GM21529 (cell line): ENCODE measurements at regions not wholly inside any gene's neighbourhood (a gene's known extent, or its start where the extent isn't known, plus 50 kb on each side); places are given as distances from the start of the nearest gene placed in this dataset.
"Not testable (repeated sequence)": the region's sequence is repeated elsewhere in the genome, so short reads cannot be mapped to it uniquely, and the experiment has no call there.

Experiments
- ATAC-seq: cut with Tn5 transposase; IDR thresholded peaks from one replicate; pipeline ENCODE4 v1.9.1; 2021; ENCODE audit not compliant: unreplicated experiment

DNA sequence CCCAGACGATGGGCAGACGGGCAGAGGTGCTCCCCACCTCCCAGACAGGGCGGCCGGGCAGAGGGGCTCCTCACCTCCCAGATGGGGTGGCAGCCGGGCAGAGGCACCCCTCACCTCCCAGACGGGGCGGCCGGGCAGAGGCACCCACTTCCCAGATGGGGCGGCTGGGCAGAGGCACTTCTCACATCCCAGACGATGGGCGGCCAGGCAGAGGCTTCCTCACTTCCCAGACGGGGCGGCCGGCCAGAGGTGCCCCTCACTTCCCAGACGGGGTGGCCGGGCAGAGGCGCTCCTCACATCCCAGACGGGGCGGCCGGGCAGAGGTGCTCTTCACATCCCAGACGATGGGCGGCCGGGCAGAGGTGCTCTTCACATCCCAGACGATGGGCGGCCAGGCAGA lies 96.6 kb downstream of the ABCC12 start:
- not testable (repeated sequence) for ATAC-seq

- ATAC-seq = no peak
These were observed 98.7 kb downstream of the ABCC12 start for GRCh38 chr16:48057048-48057447.

DNA sequence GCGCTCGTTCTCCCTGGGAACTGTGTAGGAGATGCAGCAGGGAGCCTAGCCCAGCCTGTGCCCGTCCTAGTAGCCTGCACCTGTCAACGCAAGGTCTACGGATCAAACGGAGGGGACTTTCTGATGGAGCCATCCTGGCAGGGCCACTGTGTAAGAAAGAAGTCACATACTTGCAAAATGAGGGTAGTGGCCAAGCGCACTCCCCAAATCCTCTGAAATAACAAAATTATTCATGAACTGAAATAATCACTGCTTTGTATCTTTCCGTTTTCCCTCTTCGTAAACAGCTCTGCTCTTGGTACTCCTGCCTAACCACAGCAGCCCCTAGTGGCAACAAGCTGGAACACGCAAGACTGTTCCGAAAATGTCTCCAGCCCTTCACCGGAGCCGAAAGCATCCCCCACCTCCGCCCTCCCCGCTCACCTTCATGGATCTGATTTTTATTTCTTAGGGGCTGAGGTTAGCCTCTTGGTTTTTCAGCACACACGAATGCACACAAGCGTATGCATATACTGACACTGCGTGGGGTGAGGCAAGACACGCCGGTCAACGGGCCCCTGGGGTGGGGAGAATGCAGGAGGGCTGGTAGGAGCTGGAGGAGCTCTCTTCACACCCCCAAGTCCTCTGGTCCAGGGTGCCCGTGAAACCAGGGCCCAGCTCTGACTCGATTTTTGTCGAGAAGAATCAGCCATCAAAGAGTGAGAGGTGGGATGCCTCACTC lies 100.8 kb downstream of the ABCC12 start:
- ATAC-seq = peak; percentile 68

- ATAC-seq = no peak
These were observed 102.4 kb downstream of the ABCC12 start for GRCh38 chr16:48053418-48053745.

GRCh38 chr16:48052731-48053417 lies 102.9 kb downstream of the ABCC12 start:
- ATAC-seq = no peak

GRCh38 chr16:48050871-48051270 lies 104.9 kb downstream of the ABCC12 start:
- no peak for ATAC-seq

DNA sequence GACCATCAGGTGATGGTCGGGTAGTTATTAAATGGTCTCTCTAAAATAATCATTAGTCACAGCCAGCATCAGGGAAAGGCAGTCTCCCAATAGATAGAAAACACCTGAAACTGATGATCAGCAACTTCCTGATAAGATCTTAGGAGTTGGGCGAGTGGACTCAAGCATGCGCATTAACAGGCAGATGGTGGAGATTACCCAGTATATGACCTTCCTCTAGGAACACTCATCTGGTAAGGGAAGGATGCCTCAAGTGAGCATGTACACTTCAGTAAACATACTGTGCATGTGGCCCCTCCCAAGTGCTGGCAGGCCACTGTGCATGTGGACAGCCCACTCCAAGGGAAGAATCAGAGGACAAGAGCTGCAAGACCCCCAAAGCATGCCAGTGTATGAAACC lies 105.9 kb downstream of the ABCC12 start:
- no peak for ATAC-seq

DNA sequence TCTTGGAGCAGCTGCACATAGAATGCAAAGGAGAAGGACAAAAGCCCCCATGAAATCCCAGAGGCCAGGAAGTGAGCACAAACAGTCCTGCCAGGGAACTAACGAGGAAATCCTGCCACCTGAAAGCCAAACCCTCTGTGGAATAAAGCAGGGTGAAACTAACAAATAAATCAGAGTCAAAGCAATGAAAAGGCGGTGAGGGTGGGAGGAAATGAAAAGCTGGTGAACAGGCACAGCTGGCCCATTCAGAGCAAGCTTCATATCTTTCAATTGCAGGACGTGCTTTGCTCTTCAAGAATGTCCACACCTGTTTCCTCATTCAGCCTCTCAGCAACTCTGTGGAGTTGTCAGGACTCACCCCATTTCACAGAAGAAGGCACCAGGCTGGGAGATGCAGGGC lies 108.1 kb downstream of the ABCC12 start:
- no peak for ATAC-seq

GRCh38 chr16:48047241-48047640 lies 108.6 kb downstream of the ABCC12 start:
- no peak for ATAC-seq

DNA sequence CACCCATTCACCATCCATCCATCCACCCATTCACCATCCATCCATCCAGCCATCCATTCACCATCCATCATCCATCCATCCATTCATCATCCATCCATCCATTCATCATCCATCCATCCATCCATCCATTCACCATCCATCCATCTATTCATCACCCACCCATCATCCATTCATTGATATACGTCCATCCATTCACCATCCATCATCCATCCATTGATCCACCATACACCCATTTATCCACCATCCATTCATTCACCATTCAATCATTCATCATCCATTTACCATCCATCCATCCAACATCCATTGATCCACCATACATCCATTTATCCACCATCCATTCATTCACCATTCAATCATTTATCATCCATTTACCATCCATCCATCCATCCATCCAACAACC lies 111.7 kb downstream of the ABCC12 start:
- ATAC-seq = no peak

- ATAC-seq = no peak
These were observed 113.8 kb downstream of the ABCC12 start for GRCh38 chr16:48041981-48042421.

DNA sequence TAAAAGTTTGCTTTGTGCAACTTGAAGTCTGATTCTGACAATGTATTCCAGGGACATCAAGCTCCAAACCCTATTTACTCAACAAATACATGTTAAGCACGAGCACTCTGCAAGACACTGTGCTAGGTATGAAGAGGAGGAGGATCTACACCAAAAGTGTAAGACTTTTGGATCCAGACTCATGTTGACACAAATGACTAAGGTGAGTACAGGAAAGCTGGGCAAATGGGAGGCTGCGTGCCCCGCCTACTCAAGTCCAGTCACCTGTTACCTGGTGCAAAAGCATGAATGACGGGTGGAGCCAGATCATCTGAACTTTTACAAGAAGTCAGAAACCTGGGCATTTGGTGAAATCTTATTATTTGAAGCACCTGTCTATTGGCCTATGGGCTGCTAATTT lies 120.7 kb downstream of the ABCC12 start:
- ATAC-seq = no peak

DNA sequence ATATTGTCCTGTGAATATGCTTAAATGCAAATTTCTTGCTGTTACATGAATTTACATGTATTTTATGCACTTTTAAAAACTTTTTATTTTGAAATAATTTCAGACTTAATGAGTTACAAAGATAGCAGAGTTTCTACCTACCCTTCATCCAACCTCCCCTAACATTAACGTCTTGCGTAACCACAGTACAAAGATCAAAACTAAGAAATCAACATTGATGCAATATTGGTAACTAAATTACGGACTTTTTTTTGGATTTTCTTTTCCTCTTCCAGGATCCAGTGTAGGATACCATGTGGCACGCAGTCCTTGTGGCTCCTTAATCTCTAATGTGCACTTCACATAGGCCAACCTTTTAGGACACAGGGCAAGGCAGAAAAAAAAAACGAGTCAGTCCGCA lies 124.9 kb downstream of the ABCC12 start:
- ATAC-seq = no peak

GRCh38 chr16:48029768-48030167 lies 126.0 kb downstream of the ABCC12 start:
- no peak for ATAC-seq

- no peak for ATAC-seq
These were observed 130.4 kb downstream of the ABCC12 start for GRCh38 chr16:48025359-48025758.

DNA sequence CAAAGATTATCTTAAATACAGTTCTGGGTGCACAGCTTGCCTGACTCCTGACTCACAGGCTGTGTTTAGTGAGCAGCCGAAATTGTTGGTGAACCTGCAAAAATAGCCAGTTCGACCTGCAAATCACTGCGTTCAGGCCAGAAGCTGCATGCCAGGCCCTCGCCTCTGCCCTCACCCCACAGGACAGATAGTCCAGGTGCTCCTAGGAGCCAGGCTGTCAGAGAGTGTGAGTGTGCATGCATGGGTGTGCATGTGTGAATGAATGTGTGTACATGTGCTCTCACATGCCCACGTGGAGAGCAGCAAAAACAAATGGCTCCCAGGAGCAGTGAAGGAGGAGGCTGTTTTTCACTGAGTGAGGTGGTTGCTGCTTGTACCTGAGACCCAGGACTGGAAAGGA lies 131.8 kb downstream of the ABCC12 start:
- no peak for ATAC-seq

GRCh38 chr16:48022496-48022895 lies 133.3 kb downstream of the ABCC12 start:
- no peak for ATAC-seq

DNA sequence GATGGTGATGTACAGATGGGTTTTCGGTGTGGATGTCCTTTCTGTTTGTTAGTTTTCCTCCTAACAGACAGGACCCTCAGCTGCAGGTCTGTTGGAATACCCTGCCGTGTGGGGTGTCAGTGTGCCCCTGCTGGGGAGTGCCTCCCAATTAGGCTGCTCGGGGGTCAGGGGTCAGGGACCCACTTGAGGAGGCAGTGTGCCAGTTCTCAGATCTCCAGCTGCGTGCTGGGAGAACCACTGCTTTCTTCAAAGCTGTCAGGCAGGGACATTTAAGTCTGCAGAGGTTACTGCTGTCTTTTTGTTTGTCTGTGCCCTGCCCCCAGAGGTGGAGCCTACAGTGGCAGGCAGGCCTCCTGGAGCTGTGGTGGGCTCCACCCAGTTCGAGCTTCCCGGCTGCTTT lies 135.2 kb downstream of the ABCC12 start:
- not testable (repeated sequence) for ATAC-seq

GRCh38 chr16:48014349-48015135 lies 141.3 kb downstream of the ABCC12 start:
- ATAC-seq = no peak

- ATAC-seq = no peak
These were observed 142.3 kb downstream of the ABCC12 start for GRCh38 chr16:48013491-48013901.

- no peak for ATAC-seq
These were observed 143.7 kb downstream of the ABCC12 start for GRCh38 chr16:48011878-48012658.
